Parathyroid adenoma (tissue), 2 donors: ENCODE measurements at regions not wholly inside any gene's neighbourhood (a gene's known extent, or its start where the extent isn't known, plus 50 kb on each side); places are given as distances from the start of the nearest gene placed in this dataset.

Experiments used
- H2AFZ ChIP-seq: fragments of 300-600 bp; sonication (generic); one replicate; pipeline ENCODE4 v1.7.0; 2017; ENCODE audit warnings: antibody characterized with exemption, mild to moderate bottlenecking
- H3K27ac ChIP-seq: fragments of 300-600 bp; sonication (generic); one replicate; pipeline ENCODE4 v1.7.0; 2017
- H3K27me3 ChIP-seq: fragments of 300-600 bp; sonication (generic); one replicate; pipeline ENCODE4 v1.7.0; 2017; ENCODE audit warnings: low read length; ENCODE audit not compliant: control insufficient read depth, insufficient read depth
- H3K36me3 ChIP-seq: fragments of 300-600 bp; sonication (generic); one replicate; pipeline ENCODE4 v1.7.0; 2017; ENCODE audit warnings: low read length; ENCODE audit not compliant: control insufficient read depth, insufficient read depth
- H3K4me1 ChIP-seq: fragments of 300-600 bp; sonication (generic); one replicate; pipeline ENCODE4 v1.7.0; 2017; ENCODE audit warnings: control low read depth
- H3K4me2 ChIP-seq: fragments of 300-600 bp; sonication (generic); one replicate; pipeline ENCODE4 v1.7.0; 2017; ENCODE audit warnings: low read length
- H3K4me3 ChIP-seq: fragments of 300-600 bp; sonication (generic); one replicate; pipeline ENCODE4 v1.7.0; 2017; ENCODE audit warnings: low read depth, low read length
- H3K79me2 ChIP-seq: fragments of 300-600 bp; sonication (generic); one replicate; pipeline ENCODE4 v1.7.0; 2017; ENCODE audit warnings: control low read depth
- H3K9ac ChIP-seq: fragments of 300-600 bp; sonication (generic); one replicate; pipeline ENCODE4 v1.7.0; 2017; ENCODE audit warnings: mild to moderate bottlenecking
- H3K9me3 ChIP-seq: fragments of 300-600 bp; sonication (generic); one replicate; pipeline ENCODE4 v1.7.0; 2017; ENCODE audit warnings: low read length; ENCODE audit not compliant: control insufficient read depth
- TF ChIP-seq, protein P1 (sequence below): fragments of 300-600 bp; sonication (generic); IDR thresholded peaks from one replicate; pipeline ENCODE4 v1.7.0; 2017; ENCODE audit warnings: antibody characterized with exemption, mild to moderate bottlenecking
- donor health status: primary hyperparathyroidism.

- no peak overlapping the region for H3K27ac ChIP-seq
- H3K27me3 ChIP-seq = no peaks in the 10 kb centered on the region
- H3K79me2 ChIP-seq = no peaks in the 10 kb centered on the region
- H3K4me3 ChIP-seq = no peak overlapping the region
- no peaks in the 10 kb centered on the region for H3K36me3 ChIP-seq
- H2AFZ ChIP-seq = no peak overlapping the region
- TF ChIP-seq, protein P1, sequence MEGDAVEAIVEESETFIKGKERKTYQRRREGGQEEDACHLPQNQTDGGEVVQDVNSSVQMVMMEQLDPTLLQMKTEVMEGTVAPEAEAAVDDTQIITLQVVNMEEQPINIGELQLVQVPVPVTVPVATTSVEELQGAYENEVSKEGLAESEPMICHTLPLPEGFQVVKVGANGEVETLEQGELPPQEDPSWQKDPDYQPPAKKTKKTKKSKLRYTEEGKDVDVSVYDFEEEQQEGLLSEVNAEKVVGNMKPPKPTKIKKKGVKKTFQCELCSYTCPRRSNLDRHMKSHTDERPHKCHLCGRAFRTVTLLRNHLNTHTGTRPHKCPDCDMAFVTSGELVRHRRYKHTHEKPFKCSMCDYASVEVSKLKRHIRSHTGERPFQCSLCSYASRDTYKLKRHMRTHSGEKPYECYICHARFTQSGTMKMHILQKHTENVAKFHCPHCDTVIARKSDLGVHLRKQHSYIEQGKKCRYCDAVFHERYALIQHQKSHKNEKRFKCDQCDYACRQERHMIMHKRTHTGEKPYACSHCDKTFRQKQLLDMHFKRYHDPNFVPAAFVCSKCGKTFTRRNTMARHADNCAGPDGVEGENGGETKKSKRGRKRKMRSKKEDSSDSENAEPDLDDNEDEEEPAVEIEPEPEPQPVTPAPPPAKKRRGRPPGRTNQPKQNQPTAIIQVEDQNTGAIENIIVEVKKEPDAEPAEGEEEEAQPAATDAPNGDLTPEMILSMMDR = no peak
- H3K9ac ChIP-seq = no peak overlapping the region
- H3K9me3 ChIP-seq = no peaks in the 10 kb centered on the region
- H3K4me1 ChIP-seq = no peaks in the 10 kb centered on the region
- H3K4me2 ChIP-seq = no peak overlapping the region
These were observed 848.6 kb upstream of the PABPC4L start for GRCh38 chr4:135050086-135050717.

GRCh38 chr4:135032670-135033069 is 831.1 kb upstream of the PABPC4L start:
- Histone ChIP-seq H3K4me3 (no peak overlapping the region), H3K27me3 (no peaks in the 10 kb centered on the region), H3K27ac (no peak overlapping the region), H3K4me1 (no peaks in the 10 kb centered on the region), H3K9me3 (no peaks in the 10 kb centered on the region), H3K9ac (no peak overlapping the region), H3K4me2 (no peak overlapping the region), H2AFZ (no peak overlapping the region), H3K36me3 (no peaks in the 10 kb centered on the region), H3K79me2 (no peaks in the 10 kb centered on the region)
- TF ChIP-seq, protein P1 = no peak

- TF ChIP-seq, protein P1 = no peak
- Histone ChIP-seq H3K4me1 (no peaks in the 10 kb centered on the region), H3K79me2 (no peaks in the 10 kb centered on the region), H3K27me3 (no peaks in the 10 kb centered on the region), H3K36me3 (no peaks in the 10 kb centered on the region), H3K9ac (no peak overlapping the region), H3K9me3 (no peaks in the 10 kb centered on the region), H2AFZ (no peak overlapping the region), H3K4me3 (no peak overlapping the region), H3K27ac (no peak overlapping the region), H3K4me2 (no peak overlapping the region)
These were observed 814.2 kb upstream of the PABPC4L start for GRCh38 chr4:135015771-135016170.

DNA sequence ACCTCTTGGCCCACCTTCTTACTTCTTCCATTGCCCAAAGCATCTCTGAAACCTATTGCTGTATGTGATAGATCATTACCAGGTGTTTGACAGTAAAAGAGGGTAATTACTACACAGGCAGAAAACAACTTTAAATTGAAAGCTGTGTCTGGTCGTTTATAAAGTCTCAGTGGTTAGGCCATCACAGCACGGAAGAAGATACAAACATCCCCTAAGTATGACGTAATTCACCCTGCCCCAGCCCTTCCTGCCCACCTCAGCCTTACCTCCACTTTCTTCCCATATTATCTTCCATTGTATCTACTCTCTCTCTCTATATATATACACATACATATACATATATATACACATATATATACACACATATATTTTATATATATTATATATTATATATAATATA is 805.8 kb upstream of the PABPC4L start:
- Histone ChIP-seq H3K27ac (no peak overlapping the region), H3K9me3 (no peaks in the 10 kb centered on the region), H3K36me3 (no peaks in the 10 kb centered on the region), H2AFZ (no peak overlapping the region), H3K9ac (no peak overlapping the region), H3K79me2 (no peaks in the 10 kb centered on the region), H3K27me3 (no peaks in the 10 kb centered on the region), H3K4me2 (no peak overlapping the region), H3K4me1 (no peaks in the 10 kb centered on the region), H3K4me3 (no peak overlapping the region)
- TF ChIP-seq, protein P1 = no peak

DNA sequence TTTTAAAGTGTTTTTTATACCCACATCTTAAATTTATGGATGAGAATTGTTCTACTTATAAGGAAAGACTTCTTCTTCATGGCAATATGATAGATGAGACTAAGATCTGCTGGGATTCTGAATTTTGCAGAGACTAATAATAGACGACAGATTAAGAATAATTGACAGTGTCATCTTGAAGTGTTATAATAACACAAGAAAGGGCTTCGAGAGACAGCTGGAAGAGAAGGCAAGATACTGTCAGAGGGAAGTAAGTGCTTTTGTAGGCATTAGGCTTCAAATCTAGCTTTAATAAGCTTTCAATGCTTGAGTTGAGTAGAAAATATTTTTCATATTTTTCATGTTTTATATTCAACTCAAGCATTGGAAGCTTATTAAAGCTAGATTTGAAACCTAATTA is 797.6 kb upstream of the PABPC4L start:
- Histone ChIP-seq H2AFZ (no peak overlapping the region), H3K4me2 (no peak overlapping the region), H3K9ac (no peak overlapping the region), H3K27ac (no peak overlapping the region), H3K36me3 (no peaks in the 10 kb centered on the region), H3K27me3 (no peaks in the 10 kb centered on the region), H3K4me3 (no peak overlapping the region), H3K79me2 (no peaks in the 10 kb centered on the region), H3K4me1 (no peaks in the 10 kb centered on the region), H3K9me3 (no peaks in the 10 kb centered on the region)
- TF ChIP-seq, protein P1 = no peak
